SKM-1 (cell line): ENCODE measurements at regions not wholly inside any gene's neighbourhood (a gene's known extent, or its start where the extent isn't known, plus 50 kb on each side); places are given as distances from the start of the nearest gene placed in this dataset.
"Not testable (repeated sequence)": the region's sequence is repeated elsewhere in the genome, so short reads cannot be mapped to it uniquely, and the experiment has no call there.

Source experiments
- DNase-seq: peaks from one replicate; lab custom pipeline; 2025; ENCODE audit not compliant: unreplicated experiment; lab: John Stamatoyannopoulos, UW

GRCh38 chr2:42978887-42979415, 186.6 kb upstream of the HAAO start:
- DNase-seq = no peak

GRCh38 chr2:42978175-42978886, 185.9 kb upstream of the HAAO start:
- DNase-seq = no peak

DNA sequence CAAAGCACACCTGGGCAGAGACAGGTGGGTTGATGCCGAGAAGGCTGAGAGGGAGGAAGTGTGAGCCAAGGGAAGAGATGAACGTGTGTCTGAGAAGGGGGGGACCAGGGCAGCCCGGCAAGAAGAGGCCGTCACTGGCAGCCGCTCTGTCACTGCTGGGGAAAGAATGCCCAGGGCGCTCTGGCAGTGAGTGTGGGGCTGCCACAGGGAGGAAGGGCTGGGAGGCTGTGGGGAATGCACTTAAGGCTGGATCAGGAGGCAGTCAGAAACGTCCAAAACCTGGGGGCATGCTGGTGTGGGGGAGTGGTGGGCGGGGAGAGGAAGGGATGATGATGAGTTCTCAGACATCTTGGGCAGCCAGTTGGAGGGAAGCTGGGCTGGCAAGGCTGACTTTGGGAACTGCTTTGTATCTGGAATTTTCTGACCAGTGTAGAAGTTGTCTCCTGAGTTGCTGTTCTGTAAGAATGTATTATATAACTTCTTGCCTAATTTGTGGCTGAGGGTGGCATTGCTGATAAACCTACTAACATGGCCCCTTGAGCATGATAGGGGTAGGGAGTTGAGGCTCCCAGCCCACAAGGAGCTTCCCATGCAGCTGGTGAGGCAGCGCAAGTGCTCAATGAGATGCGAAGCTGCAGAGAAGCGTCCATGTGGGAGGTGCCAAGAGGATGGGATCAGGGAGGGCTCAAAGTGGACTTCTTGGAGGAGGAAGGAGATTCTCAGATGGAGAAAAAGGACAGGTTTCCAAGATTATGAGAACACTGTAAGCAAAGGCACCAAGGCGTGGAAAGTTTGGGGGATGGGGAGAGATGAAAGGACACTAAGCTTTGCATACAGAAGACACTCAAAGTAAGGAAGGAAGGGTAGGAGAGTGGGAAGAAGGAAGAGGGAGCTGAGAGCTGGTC, 185.1 kb upstream of the HAAO start:
- no peak for DNase-seq

GRCh38 chr2:42976351-42976750, 184.0 kb upstream of the HAAO start:
- no peak for DNase-seq

- no peak for DNase-seq
These were observed 182.6 kb upstream of the HAAO start for GRCh38 chr2:42974721-42975717.

DNA sequence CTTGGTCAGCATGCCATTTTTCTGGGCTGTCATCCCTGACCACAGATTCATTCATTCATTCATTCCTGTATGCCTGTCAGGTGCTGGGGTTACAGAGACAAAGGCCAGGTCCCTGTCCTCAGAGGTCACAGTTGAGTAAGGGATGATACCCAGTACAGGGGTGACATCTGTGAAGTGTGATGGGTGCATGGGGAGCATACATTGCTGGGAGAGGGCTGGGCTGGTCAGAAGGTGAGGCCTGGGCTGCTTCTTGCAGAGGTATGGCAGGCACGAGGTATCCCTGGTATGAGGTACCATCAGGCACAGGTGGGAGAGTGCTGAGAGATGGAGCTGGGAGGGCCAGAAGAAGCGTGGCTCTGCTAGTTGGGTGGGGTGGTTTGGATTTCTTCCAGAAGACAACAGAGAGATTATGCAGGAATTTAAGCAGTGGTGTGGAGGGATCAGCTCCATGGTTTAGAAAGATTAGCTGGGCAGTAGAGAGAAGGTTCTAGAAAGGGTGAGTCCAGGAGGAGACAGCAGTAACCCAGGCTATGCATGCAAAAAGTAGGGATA, 181.9 kb upstream of the HAAO start:
- DNase-seq = no peak

DNA sequence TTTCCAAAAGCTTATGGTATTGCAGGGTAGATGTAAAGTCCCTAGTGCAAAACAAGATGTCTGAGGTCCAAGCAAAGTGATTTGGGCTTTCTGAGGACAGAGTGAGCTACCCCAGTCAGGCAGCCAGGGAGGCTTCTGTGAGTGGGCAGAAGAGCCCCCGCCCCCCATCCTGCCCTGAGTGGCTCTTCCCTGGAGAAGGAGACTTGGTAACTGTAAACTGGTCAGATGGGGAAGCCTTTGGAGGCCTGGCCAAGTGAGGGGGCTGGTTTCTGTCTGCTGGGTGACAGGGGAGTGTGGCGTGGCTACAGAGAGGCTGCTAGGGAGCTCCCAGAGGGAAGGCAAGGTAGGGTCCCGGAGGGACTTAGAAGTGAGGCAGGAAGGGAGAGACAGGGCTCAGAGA, 181.3 kb upstream of the HAAO start:
- DNase-seq = no peak

DNA sequence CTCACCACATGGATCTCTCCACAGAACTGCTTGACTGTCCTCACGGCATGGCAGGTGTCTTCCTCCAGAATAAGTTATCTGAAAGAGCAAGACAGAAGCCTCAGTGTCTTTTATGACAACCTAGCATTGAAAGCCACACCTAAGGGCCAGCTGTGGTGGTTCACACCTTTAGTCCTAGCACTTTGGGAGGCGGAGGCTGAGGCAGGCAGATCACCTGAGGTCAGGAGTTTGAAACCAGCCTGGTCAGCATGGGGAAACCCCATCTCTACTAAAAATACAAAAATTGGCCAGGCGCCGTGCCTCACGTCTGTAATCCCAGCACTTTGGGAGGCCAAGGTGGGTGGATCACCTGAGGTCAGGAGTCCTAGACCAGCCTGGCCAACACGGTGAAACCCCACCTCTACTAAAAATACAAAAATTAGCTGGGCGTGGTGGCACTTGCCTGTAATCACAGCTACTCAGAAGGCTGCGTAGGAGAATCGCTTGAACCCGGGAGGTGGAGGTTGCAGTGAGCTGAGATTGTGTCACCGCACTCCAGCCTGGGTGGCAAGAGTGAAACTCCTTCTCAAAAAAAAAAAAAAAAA, 180.6 kb upstream of the HAAO start:
- DNase-seq = not testable (repeated sequence)

GRCh38 chr2:42971947-42972736, 179.8 kb upstream of the HAAO start:
- DNase-seq = no peak

- no peak for DNase-seq
These were observed 179.0 kb upstream of the HAAO start for GRCh38 chr2:42971381-42971780.

- no peak for DNase-seq
These were observed 177.8 kb upstream of the HAAO start for GRCh38 chr2:42970151-42970550.

GRCh38 chr2:42969231-42970150, 177.1 kb upstream of the HAAO start:
- no peak for DNase-seq

- DNase-seq = no peak
These were observed 175.7 kb upstream of the HAAO start for GRCh38 chr2:42967959-42968674.

DNA sequence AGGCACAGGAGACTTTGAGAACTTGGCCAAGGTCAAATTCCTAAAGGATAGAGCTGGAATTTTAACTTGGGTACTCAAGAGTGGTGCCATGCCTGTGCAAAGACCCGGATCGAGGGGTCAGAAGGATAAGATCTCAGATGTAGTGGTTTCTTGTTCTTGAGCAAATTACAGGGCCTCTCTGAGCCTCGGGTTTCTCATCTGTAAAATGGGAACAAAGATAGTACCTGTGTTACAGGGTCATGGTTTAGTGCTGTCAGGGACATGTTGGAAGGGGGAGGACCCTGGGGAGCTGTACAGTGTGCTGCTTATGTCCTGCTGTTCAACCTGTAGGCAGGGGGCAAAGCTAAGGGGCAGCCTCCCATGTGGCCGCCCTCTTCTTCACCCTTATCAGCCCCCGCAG, 173.5 kb upstream of the HAAO start:
- DNase-seq = no peak

GRCh38 chr2:42965196-42965595, 172.8 kb upstream of the HAAO start:
- DNase-seq = no peak

- no peak for DNase-seq
These were observed 172.2 kb upstream of the HAAO start for GRCh38 chr2:42964439-42965083.

GRCh38 chr2:42963452-42964068, 171.2 kb upstream of the HAAO start:
- DNase-seq = no peak
